HL-60 (cell line): ENCODE measurements at regions not wholly inside any gene's neighbourhood (a gene's known extent, or its start where the extent isn't known, plus 50 kb on each side); places are given as distances from the start of the nearest gene placed in this dataset.
"Not testable (repeated sequence)": the region's sequence is repeated elsewhere in the genome, so short reads cannot be mapped to it uniquely, and the experiment has no call there.

Experiments used
- DNase-seq, 2 experiments: peaks; one replicate each; pipeline ENCODE4 v3.0.0-alpha.2; 2010 to 2020; ENCODE audit warnings: low read depth in 1 of 2, low spot score in 1 of 2
- H3K27ac ChIP-seq: fragments of 250-450 bp; sonication (Bioruptor Pico); replicated peaks from 2 replicates; pipeline ENCODE4 v1.5.1; 2020; ENCODE audit warnings: mild to moderate bottlenecking, moderate library complexity
- H3K27me3 ChIP-seq: fragments of 250-450 bp; sonication (Bioruptor Pico); 2 replicates; pipeline ENCODE4 v1.5.1; 2021; ENCODE audit warnings: mild to moderate bottlenecking, moderate library complexity; ENCODE audit not compliant: insufficient read depth, poor library complexity, severe bottlenecking
- H3K4me3 ChIP-seq: replicated peaks from 2 replicates; pipeline ENCODE4 v1.5.1; 2011; ENCODE audit warnings: mild to moderate bottlenecking, control low read depth, low read length; ENCODE audit not compliant: insufficient read depth
- GABPA ChIP-seq: IDR thresholded peaks from 2 replicates; pipeline ENCODE4 v1.6.1; 2012; ENCODE audit warnings: low read depth
- POLR2AphosphoS5 ChIP-seq: IDR thresholded peaks from 2 replicates; pipeline ENCODE4 v1.6.1; 2012; ENCODE audit warnings: low read depth
- SPI1 ChIP-seq: IDR thresholded peaks from 2 replicates; pipeline ENCODE4 v1.6.1; 2012; ENCODE audit warnings: low read depth, mild to moderate bottlenecking, borderline replicate concordance
- TF ChIP-seq, protein P1 (sequence below): IDR thresholded peaks from one replicate; pipeline ENCODE4 v1.5.1; 2011; ENCODE audit warnings: low read length, control low read depth, inconsistent platforms; ENCODE audit not compliant: insufficient read depth
- TF ChIP-seq, protein P2 (sequence below): IDR thresholded peaks from 2 replicates; pipeline ENCODE4 v1.6.1; 2012; ENCODE audit warnings: low read depth; ENCODE audit not compliant: insufficient replicate concordance

DNA sequence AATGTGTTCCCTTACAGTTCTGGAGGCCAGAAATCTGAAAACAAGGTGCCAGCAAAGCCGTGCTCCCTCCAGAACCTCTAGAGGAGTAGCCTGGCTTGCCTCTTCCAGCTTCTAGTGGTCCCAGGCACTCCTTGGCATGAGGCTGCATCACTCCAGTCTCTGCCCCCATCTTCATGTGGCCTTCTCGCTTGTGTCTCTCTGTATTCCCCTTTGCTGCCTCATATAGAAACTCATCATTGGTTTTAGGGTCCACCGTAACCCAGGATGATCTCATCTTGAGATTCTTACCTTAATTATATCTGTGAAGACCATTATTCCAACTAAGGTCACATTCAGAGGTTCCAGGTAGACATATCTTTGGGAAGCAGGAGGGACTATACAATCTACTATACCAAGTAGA is 182.4 kb downstream of the SKIDA1 start:
- no peak overlapping the region for H3K27ac ChIP-seq

DNA sequence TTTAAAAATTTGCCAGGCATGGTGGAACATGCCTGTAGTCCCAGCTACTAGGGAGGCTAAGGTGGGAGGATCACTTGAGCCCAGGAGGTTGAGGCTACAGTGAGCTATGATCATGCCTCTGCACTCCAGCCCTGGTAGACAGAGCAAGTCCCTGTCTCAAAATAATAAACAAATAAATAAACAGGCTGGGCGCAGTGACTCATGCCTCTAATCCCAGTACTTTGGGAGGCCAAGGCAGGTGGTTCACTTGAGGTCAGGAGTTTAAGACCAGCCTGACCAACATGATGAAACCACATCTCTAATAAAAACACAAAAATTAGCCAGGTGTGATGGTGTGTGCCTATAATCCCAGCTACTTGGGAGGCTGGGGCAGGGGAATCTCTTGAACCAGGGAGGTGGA is 183.0 kb downstream of the SKIDA1 start:
- not testable (repeated sequence) for H3K4me3 ChIP-seq, H3K27ac ChIP-seq, DNase-seq, H3K27me3 ChIP-seq

More for the DNA sequence above, 182.4 kb downstream of the SKIDA1 start:
- TF ChIP-seq SPI1: no peak
- no peak for TF ChIP-seq POLR2AphosphoS5
- TF ChIP-seq GABPA: no peak
- TF ChIP-seq, protein P1, sequence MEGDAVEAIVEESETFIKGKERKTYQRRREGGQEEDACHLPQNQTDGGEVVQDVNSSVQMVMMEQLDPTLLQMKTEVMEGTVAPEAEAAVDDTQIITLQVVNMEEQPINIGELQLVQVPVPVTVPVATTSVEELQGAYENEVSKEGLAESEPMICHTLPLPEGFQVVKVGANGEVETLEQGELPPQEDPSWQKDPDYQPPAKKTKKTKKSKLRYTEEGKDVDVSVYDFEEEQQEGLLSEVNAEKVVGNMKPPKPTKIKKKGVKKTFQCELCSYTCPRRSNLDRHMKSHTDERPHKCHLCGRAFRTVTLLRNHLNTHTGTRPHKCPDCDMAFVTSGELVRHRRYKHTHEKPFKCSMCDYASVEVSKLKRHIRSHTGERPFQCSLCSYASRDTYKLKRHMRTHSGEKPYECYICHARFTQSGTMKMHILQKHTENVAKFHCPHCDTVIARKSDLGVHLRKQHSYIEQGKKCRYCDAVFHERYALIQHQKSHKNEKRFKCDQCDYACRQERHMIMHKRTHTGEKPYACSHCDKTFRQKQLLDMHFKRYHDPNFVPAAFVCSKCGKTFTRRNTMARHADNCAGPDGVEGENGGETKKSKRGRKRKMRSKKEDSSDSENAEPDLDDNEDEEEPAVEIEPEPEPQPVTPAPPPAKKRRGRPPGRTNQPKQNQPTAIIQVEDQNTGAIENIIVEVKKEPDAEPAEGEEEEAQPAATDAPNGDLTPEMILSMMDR: no peak
- TF ChIP-seq, protein P2, sequence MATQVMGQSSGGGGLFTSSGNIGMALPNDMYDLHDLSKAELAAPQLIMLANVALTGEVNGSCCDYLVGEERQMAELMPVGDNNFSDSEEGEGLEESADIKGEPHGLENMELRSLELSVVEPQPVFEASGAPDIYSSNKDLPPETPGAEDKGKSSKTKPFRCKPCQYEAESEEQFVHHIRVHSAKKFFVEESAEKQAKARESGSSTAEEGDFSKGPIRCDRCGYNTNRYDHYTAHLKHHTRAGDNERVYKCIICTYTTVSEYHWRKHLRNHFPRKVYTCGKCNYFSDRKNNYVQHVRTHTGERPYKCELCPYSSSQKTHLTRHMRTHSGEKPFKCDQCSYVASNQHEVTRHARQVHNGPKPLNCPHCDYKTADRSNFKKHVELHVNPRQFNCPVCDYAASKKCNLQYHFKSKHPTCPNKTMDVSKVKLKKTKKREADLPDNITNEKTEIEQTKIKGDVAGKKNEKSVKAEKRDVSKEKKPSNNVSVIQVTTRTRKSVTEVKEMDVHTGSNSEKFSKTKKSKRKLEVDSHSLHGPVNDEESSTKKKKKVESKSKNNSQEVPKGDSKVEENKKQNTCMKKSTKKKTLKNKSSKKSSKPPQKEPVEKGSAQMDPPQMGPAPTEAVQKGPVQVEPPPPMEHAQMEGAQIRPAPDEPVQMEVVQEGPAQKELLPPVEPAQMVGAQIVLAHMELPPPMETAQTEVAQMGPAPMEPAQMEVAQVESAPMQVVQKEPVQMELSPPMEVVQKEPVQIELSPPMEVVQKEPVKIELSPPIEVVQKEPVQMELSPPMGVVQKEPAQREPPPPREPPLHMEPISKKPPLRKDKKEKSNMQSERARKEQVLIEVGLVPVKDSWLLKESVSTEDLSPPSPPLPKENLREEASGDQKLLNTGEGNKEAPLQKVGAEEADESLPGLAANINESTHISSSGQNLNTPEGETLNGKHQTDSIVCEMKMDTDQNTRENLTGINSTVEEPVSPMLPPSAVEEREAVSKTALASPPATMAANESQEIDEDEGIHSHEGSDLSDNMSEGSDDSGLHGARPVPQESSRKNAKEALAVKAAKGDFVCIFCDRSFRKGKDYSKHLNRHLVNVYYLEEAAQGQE: no peak
- DNase-seq: no peak
- H3K27me3 ChIP-seq: no peaks in the 10 kb centered on the region
- H3K4me3 ChIP-seq: no peak overlapping the region

DNA sequence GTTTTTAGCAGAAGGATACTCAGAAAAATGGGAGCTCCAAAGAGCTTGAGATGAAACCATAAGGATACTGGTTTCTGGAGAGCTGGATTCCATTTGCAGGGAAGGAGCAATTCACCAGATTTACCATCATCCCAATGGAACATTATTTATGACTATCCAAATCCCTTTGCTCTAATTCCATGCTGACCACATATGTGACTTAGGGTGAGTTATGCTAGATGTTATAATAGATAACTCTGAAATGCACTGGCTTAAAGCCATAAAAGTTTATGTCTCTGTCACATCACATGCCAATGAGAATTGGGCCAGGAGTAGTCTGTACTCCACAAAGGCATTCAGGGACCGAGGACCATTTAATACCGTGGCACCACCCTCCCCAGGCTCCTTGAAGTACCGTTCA is 185.2 kb downstream of the SKIDA1 start:
- H3K27ac ChIP-seq: no peak overlapping the region
- H3K4me3 ChIP-seq: no peak overlapping the region
- no peak for TF ChIP-seq GABPA
- TF ChIP-seq, protein P2: no peak
- TF ChIP-seq, protein P1: no peak
- TF ChIP-seq SPI1: no peak
- no peak for TF ChIP-seq POLR2AphosphoS5
- DNase-seq: no peak
- H3K27me3 ChIP-seq: no peaks in the 10 kb centered on the region

DNA sequence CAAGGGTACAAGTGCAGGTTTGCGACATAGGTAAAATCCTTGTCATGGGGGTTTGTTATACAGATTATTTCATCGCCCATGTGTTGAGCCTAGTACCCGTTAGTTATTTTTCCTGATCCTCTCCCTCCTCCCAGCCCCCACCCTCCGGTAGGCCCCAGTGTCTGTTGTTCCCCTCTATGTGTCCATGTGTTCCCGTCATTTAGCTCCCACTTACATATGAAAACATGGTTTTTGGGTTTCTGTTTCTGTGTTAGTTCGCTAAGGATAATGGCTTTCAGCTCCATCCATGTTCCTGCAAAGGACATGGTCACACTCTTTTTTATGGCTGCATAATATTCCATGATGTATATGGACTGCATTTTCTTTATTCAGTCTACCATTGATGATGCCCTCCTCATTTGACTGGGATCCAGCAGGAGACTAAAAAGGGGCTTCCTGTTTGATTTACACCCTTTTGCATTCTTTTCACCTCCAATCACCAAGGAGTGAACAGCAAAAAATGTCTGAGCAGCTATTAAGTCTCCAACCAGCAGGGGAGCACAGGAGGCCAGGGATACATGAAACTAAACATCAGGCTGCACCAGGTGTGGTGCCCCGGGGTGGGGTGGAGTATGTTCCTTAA is 188.2 kb downstream of the SKIDA1 start:
- DNase-seq: no peak
- Histone ChIP-seq H3K27me3 (no peaks in the 10 kb centered on the region), H3K4me3 (no peak overlapping the region), H3K27ac (no peak overlapping the region)
- TF ChIP-seq GABPA: no peak
- TF ChIP-seq, protein P2: no peak
